A673 (cell line): ENCODE measurements at regions not wholly inside any gene's neighbourhood (a gene's known extent, or its start where the extent isn't known, plus 50 kb on each side); places are given as distances from the start of the nearest gene placed in this dataset.

ENCODE experiments used
- BruUV-seq: library from RNA; stranded (reverse); fragments of 400-500 nt; replicated peaks from 2 replicates; lab custom pipeline; 2021; lab: Mats Ljungman, UMichigan
- CTCF ChIA-PET: fragments of 300-600 bp; sonication (Branson Sonifier 250); formaldehyde crosslinking; loops from one replicate; lab custom pipeline; 2022; ENCODE audit warnings: antibody characterized with exemption; lab: Charles Lee
- POLR2A ChIA-PET: fragments of 300-600 bp; sonication (Branson Sonifier 250); formaldehyde crosslinking; loops from one replicate; lab custom pipeline; 2022; ENCODE audit warnings: antibody characterized with exemption; ENCODE audit not compliant: low non-redundant PET; lab: Charles Lee
- DNase-seq: peaks from one replicate; pipeline ENCODE4 v3.0.0-alpha.2; 2015; ENCODE audit warnings: low spot score
- H3K27ac ChIP-seq: fragments of 200-600 bp; sonication (generic); 2 replicates; pipeline ENCODE4 v1.5.1; 2016; ENCODE audit warnings: mixed run types, low read depth, mild to moderate bottlenecking, mixed read lengths, antibody characterized with exemption, low read length; ENCODE audit not compliant: poor library complexity, severe bottlenecking
- H3K27me3 ChIP-seq: fragments of 200-600 bp; sonication (generic); replicated peaks from 2 replicates; pipeline ENCODE4 v1.6.1; 2017; ENCODE audit warnings: mixed run types, low read depth, mild to moderate bottlenecking, mixed read lengths, antibody characterized with exemption, low read length; ENCODE audit not compliant: insufficient read depth, poor library complexity
- H3K36me3 ChIP-seq: fragments of 200-600 bp; sonication (generic); 2 replicates; pipeline ENCODE4 v1.6.1; 2016; ENCODE audit warnings: mixed run types, mild to moderate bottlenecking, mixed read lengths, antibody characterized with exemption, low read length; ENCODE audit not compliant: insufficient read depth, poor library complexity, severe bottlenecking
- H3K4me1 ChIP-seq: fragments of 200-600 bp; sonication (generic); 2 replicates; pipeline ENCODE4 v1.6.1; 2017; ENCODE audit warnings: mixed run types, mild to moderate bottlenecking, mixed read lengths, antibody characterized with exemption, low read length; ENCODE audit not compliant: insufficient read depth, poor library complexity, severe bottlenecking
- H3K4me3 ChIP-seq: fragments of 200-600 bp; sonication (generic); 2 replicates; pipeline ENCODE4 v1.5.1; 2016; ENCODE audit warnings: low read depth, mixed run types, mild to moderate bottlenecking, mixed read lengths, low read length; ENCODE audit not compliant: poor library complexity, severe bottlenecking
- H3K9me3 ChIP-seq: fragments of 200-600 bp; sonication (generic); 2 replicates; pipeline ENCODE4 v1.6.1; 2016; ENCODE audit warnings: mixed run types, low read depth, mild to moderate bottlenecking, mixed read lengths, antibody characterized with exemption, low read length; ENCODE audit not compliant: poor library complexity, severe bottlenecking
- CTCF ChIP-seq: fragments of 300-800, 200-600 bp; sonication (generic); conservative IDR thresholded peaks from 2 replicates; pipeline ENCODE4 v1.5.1; 2017; ENCODE audit warnings: low read depth, mild to moderate bottlenecking, antibody characterized with exemption, low read length, moderate library complexity, mixed read lengths
- EZH2 ChIP-seq: fragments of 200-600 bp; sonication (generic); IDR thresholded peaks from 2 replicates; pipeline ENCODE4 v1.6.1; 2017; ENCODE audit warnings: borderline replicate concordance, low read depth, mild to moderate bottlenecking, mixed read lengths, antibody characterized with exemption, low read length; ENCODE audit not compliant: poor library complexity, severe bottlenecking
- intact Hi-C: fragments of 100-400 bp; cut with micrococcal nuclease; formaldehyde crosslinking; loops from one replicate; pipeline ENCODE4 v1.10.0; 2022; ENCODE audit not compliant: unreplicated experiment

- Histone ChIP-seq H3K27ac (no peak overlapping the region), H3K4me1 (no peaks in the 10 kb centered on the region), H3K36me3 (no peaks in the 10 kb centered on the region), H3K9me3 (no peaks in the 10 kb centered on the region), H3K4me3 (no peak overlapping the region), H3K27me3 (no peaks in the 10 kb centered on the region)
- POLR2A ChIA-PET, result no interaction called here
- CTCF ChIA-PET, result no interaction called here
- no TSS peak for BruUV-seq
- intact Hi-C loops, result no loop called here
- TF ChIP-seq EZH2 (no peak), CTCF (no peak)
- no peak for DNase-seq
Observed at GRCh38 chr3:31465999-31466398, 66.7 kb upstream of the STT3B start.

- H3K4me3 ChIP-seq, result no peak overlapping the region
- no peak overlapping the region for H3K27ac ChIP-seq
- intact Hi-C loops, result no loop called here
- no peak for DNase-seq
- no TSS peak for BruUV-seq
- H3K4me1 ChIP-seq, result no peaks in the 10 kb centered on the region
- H3K9me3 ChIP-seq, result no peaks in the 10 kb centered on the region
- no peaks in the 10 kb centered on the region for H3K36me3 ChIP-seq
- ChIA-PET POLR2A (no interaction called here), CTCF (no interaction called here)
- TF ChIP-seq CTCF (no peak), EZH2 (no peak)
- H3K27me3 ChIP-seq, result no peaks in the 10 kb centered on the region
Observed at GRCh38 chr3:31466866-31467265, 65.9 kb upstream of the STT3B start.

- TF ChIP-seq EZH2, result no peak
- no peak for TF ChIP-seq CTCF
- Histone ChIP-seq H3K36me3 (no peaks in the 10 kb centered on the region), H3K4me1 (no peaks in the 10 kb centered on the region), H3K27me3 (no peaks in the 10 kb centered on the region), H3K4me3 (no peak overlapping the region), H3K9me3 (no peaks in the 10 kb centered on the region), H3K27ac (no peak overlapping the region)
- intact Hi-C loops, result no loop called here
- ChIA-PET POLR2A (no interaction called here), CTCF (no interaction called here)
- DNase-seq, result no peak
- no TSS peak for BruUV-seq
Observed at GRCh38 chr3:31468433-31468832, 64.3 kb upstream of the STT3B start.
